Gastroesophageal sphincter (tissue), 4 donors: ENCODE measurements at regions not wholly inside any gene's neighbourhood (a gene's known extent, or its start where the extent isn't known, plus 50 kb on each side); places are given as distances from the start of the nearest gene placed in this dataset.

ENCODE experiments used
- ATAC-seq: fragments of 150-250 bp; one replicate; pipeline ENCODE4 v1.9.1; 2016; ENCODE audit warnings: mild to moderate bottlenecking, moderate library complexity
- H3K27ac ChIP-seq, 4 donors: fragments of 200-600 bp; sonication (generic) in 3 of 4; 1 replicate in 3 of 4; 2 replicates in 1 of 4; pipeline ENCODE4 v1.5.1; 2016 to 2019
- H3K27me3 ChIP-seq: fragments of 200-600 bp; sonication (generic); one replicate; pipeline ENCODE4 v1.5.1; 2019
- H3K36me3 ChIP-seq, 2 donors: fragments of 200-600 bp; sonication (generic); one replicate each; pipeline ENCODE4 v1.5.1; 2019; ENCODE audit warnings: control low read depth in 1 of 2
- H3K4me1 ChIP-seq, 3 donors: fragments of 200-600 bp; sonication (generic); 1 replicate in 2 of 3; 2 replicates in 1 of 3; pipeline ENCODE4 v1.5.1; 2016 to 2019; ENCODE audit warnings: control low read depth in 2 of 3
- H3K4me3 ChIP-seq, 2 donors: fragments of 200-600 bp; sonication (generic); one replicate each; pipeline ENCODE4 v1.5.1; 2019; ENCODE audit warnings: mild to moderate bottlenecking in 1 of 2, moderate library complexity in 1 of 2
- H3K9me3 ChIP-seq, 3 donors: fragments of 200-600 bp; sonication (generic); one replicate each; pipeline ENCODE4 v1.5.1; 2017 to 2019; ENCODE audit warnings: control low read depth in 2 of 3
- CTCF ChIP-seq, 4 experiments: fragments of 200-600 bp in 2 of 4; fragments of 450-650 bp in 2 of 4; sonication (generic) in 1 of 4; IDR thresholded peaks; one replicate each; pipeline ENCODE4 v1.5.1; 2017 to 2019; ENCODE audit warnings: antibody characterized with exemption in 4 of 4, mild to moderate bottlenecking in 2 of 4, moderate library complexity in 2 of 4
- EP300 ChIP-seq: sonication (generic); formaldehyde crosslinking; IDR thresholded peaks from one replicate; pipeline ENCODE4 v1.6.1; 2017; ENCODE audit warnings: antibody characterized with exemption, mild to moderate bottlenecking
- POLR2A ChIP-seq, 2 donors: fragments of 450-650 bp; IDR thresholded peaks; one replicate each; pipeline ENCODE4 v1.6.1; 2017; ENCODE audit warnings: antibody characterized with exemption in 2 of 2, mild to moderate bottlenecking in 2 of 2, moderate library complexity in 1 of 2
- POLR2AphosphoS5 ChIP-seq: sonication (generic); formaldehyde crosslinking; IDR thresholded peaks from one replicate; pipeline ENCODE4 v1.6.1; 2017; ENCODE audit warnings: antibody characterized with exemption
- WGBS, 2 donors: methylation state at CpG; one replicate each; pipeline ENCODE4 v1.1.5; 2018; ENCODE audit warnings: low coverage in 1 of 2; 5-methylcytosine and 5-hydroxymethylcytosine counted together

GRCh38 chr3:26825454-26825853 lies 202.9 kb downstream of the LRRC3B start:
- no peak overlapping the region for H3K27ac ChIP-seq
- H3K4me1 ChIP-seq: no peaks in the 10 kb centered on the region
- TF ChIP-seq CTCF (IDR thresholded peaks at IDR 0.05) (no peak), POLR2AphosphoS5 (no peak), EP300 (no peak), POLR2A (IDR thresholded peaks at IDR 0.05) (no peak)
- WGBS, 2 donors: 70 to 88% methylated on average over 1 of the region's 2 CpGs
- H3K9me3 ChIP-seq: peaks cover 0 to 58% (median 0%) of the 10 kb centered on the region in 3 donors
- H3K36me3 ChIP-seq: no peaks in the 10 kb centered on the region
- no peak for ATAC-seq
- H3K4me3 ChIP-seq: no peak overlapping the region
- no peaks in the 10 kb centered on the region for H3K27me3 ChIP-seq

- H3K27ac ChIP-seq: no peak overlapping the region
- TF ChIP-seq POLR2A (IDR thresholded peaks at IDR 0.05) (no peak), EP300 (no peak), POLR2AphosphoS5 (no peak), CTCF (IDR thresholded peaks at IDR 0.05) (no peak)
- ATAC-seq: no peak
- peaks cover 0 to 44% (median 0%) of the 10 kb centered on the region in 3 donors for H3K9me3 ChIP-seq
- no peak overlapping the region for H3K4me3 ChIP-seq
- H3K27me3 ChIP-seq: no peaks in the 10 kb centered on the region
- H3K4me1 ChIP-seq: no peaks in the 10 kb centered on the region
- WGBS, 2 donors: 44% methylated on average over 1 of the region's 1 CpG; no CpG with 5 or more reads in 1 of the 2 donors
- no peaks in the 10 kb centered on the region for H3K36me3 ChIP-seq
Observed at GRCh38 chr3:26827169-26827568, 204.6 kb downstream of the LRRC3B start.

GRCh38 chr3:26838026-26838425 lies 215.5 kb downstream of the LRRC3B start:
- Histone ChIP-seq H3K4me3 (no peak overlapping the region), H3K36me3 (no peaks in the 10 kb centered on the region), H3K9me3 (no peaks in the 10 kb centered on the region), H3K27me3 (no peaks in the 10 kb centered on the region), H3K27ac (no peak overlapping the region), H3K4me1 (peaks cover 0 to 13% (median 0%) of the 10 kb centered on the region in 3 donors)
- TF ChIP-seq CTCF (IDR thresholded peaks at IDR 0.05): no peak
- WGBS, 2 donors: 65 to 75% methylated on average over 4 of the region's 4 CpGs
- no peak for ATAC-seq

GRCh38 chr3:26839001-26839400 lies 216.4 kb downstream of the LRRC3B start:
- no peak for ATAC-seq
- TF ChIP-seq POLR2AphosphoS5 (no peak), CTCF (IDR thresholded peaks at IDR 0.05) (no peak), EP300 (no peak), POLR2A (IDR thresholded peaks at IDR 0.05) (no peak)
- Histone ChIP-seq H3K36me3 (no peaks in the 10 kb centered on the region), H3K27ac (no peak overlapping the region), H3K9me3 (no peaks in the 10 kb centered on the region), H3K4me3 (no peak overlapping the region), H3K27me3 (no peaks in the 10 kb centered on the region), H3K4me1 (peaks cover 0 to 13% (median 0%) of the 10 kb centered on the region in 3 donors)
- 92% methylated on average over 1 of the region's 1 CpG for WGBS, 2 donors

- no peaks in the 10 kb centered on the region for H3K9me3 ChIP-seq
- no peaks in the 10 kb centered on the region for H3K27me3 ChIP-seq
- no peak for TF ChIP-seq POLR2A (IDR thresholded peaks at IDR 0.05)
- TF ChIP-seq EP300: no peak
- TF ChIP-seq CTCF (IDR thresholded peaks at IDR 0.05): no peak
- no peak for TF ChIP-seq POLR2AphosphoS5
Observed at GRCh38 chr3:26840272-26840870, 217.8 kb downstream of the LRRC3B start.

More at GRCh38 chr3:26840272-26840870, 217.8 kb downstream of the LRRC3B start:
- 58 to 69% methylated on average over 1 of the region's 1 CpG for WGBS, 2 donors
- H3K27ac ChIP-seq: no peak overlapping the region
- H3K4me1 ChIP-seq: peaks cover 0 to 13% (median 0%) of the 10 kb centered on the region in 3 donors
- no peak for ATAC-seq
- no peak overlapping the region for H3K4me3 ChIP-seq
- no peaks in the 10 kb centered on the region for H3K36me3 ChIP-seq
